Cardiac muscle cell (in vitro differentiated cells and primary cell): ENCODE measurements at regions not wholly inside any gene's neighbourhood (a gene's known extent, or its start where the extent isn't known, plus 50 kb on each side); places are given as distances from the start of the nearest gene placed in this dataset.

Experiments used
- DNase-seq, 2 donors: peaks; one replicate each; pipeline versions ENCODE4 v3.0.0 to v3.0.0-alpha.2; 2010 to 2017; ENCODE audit warnings: low read depth in 1 of 2, low spot score in 1 of 2
- H3K27ac ChIP-seq: fragments of 200-600 bp; sonication (generic); 2 replicates; pipeline ENCODE4 v1.5.1; 2016
- H3K27me3 ChIP-seq: fragments of 200-600 bp; sonication (generic); 2 replicates; pipeline ENCODE4 v1.6.0; 2016; ENCODE audit warnings: control low read depth
- H3K36me3 ChIP-seq: fragments of 200-600 bp; sonication (generic); 2 replicates; pipeline ENCODE4 v1.5.1; 2016; ENCODE audit warnings: control low read depth
- H3K4me1 ChIP-seq: fragments of 200-600 bp; sonication (generic); 2 replicates; pipeline ENCODE4 v1.8.1; 2017; ENCODE audit warnings: low read depth, mild to moderate bottlenecking, mixed run types
- H3K4me3 ChIP-seq: fragments of 200-600 bp; sonication (generic); 2 replicates; pipeline ENCODE4 v1.5.1; 2016; ENCODE audit warnings: mild to moderate bottlenecking
- H3K9me3 ChIP-seq: fragments of 200-600 bp; sonication (generic); 2 replicates; pipeline ENCODE4 v1.5.1; 2017; ENCODE audit warnings: low read depth, mild to moderate bottlenecking, control low read depth
- CTCF ChIP-seq: IDR thresholded peaks from 2 replicates; pipeline ENCODE4 v1.5.1; 2012; ENCODE audit warnings: low read depth, mild to moderate bottlenecking, low read length

- Histone ChIP-seq H3K27ac (no peak overlapping the region), H3K9me3 (no peaks in the 10 kb centered on the region), H3K36me3 (no peaks in the 10 kb centered on the region), H3K4me1 (no peaks in the 10 kb centered on the region), H3K4me3 (no peak overlapping the region), H3K27me3 (no peaks in the 10 kb centered on the region)
- TF ChIP-seq CTCF: no peak
- DNase-seq: no peak
Measured at GRCh38 chrX:7514871-7515599, 327.9 kb upstream of the VCX start.

- Histone ChIP-seq H3K27ac (no peak overlapping the region), H3K27me3 (no peaks in the 10 kb centered on the region), H3K9me3 (no peaks in the 10 kb centered on the region), H3K4me3 (no peak overlapping the region), H3K4me1 (no peaks in the 10 kb centered on the region), H3K36me3 (no peaks in the 10 kb centered on the region)
- no peak for DNase-seq
- TF ChIP-seq CTCF: no peak
Measured at GRCh38 chrX:7512845-7513244, 330.1 kb upstream of the VCX start.

- no peaks in the 10 kb centered on the region for H3K4me1 ChIP-seq
- H3K4me3 ChIP-seq: no peak overlapping the region
- no peak overlapping the region for H3K27ac ChIP-seq
- H3K27me3 ChIP-seq: no peaks in the 10 kb centered on the region
- no peak for DNase-seq
- no peaks in the 10 kb centered on the region for H3K36me3 ChIP-seq
- no peak for TF ChIP-seq CTCF
- H3K9me3 ChIP-seq: no peaks in the 10 kb centered on the region
Measured at GRCh38 chrX:7503251-7503650, 339.7 kb upstream of the VCX start.

GRCh38 chrX:7500386-7500785 is 342.6 kb upstream of the VCX start:
- no peak for TF ChIP-seq CTCF
- H3K4me3 ChIP-seq: no peak overlapping the region
- H3K36me3 ChIP-seq: no peaks in the 10 kb centered on the region
- no peaks in the 10 kb centered on the region for H3K27me3 ChIP-seq
- no peak for DNase-seq
- no peaks in the 10 kb centered on the region for H3K9me3 ChIP-seq
- H3K27ac ChIP-seq: no peak overlapping the region
- no peaks in the 10 kb centered on the region for H3K4me1 ChIP-seq

GRCh38 chrX:7486505-7486904 is 338.6 kb upstream of the PUDP start:
- DNase-seq: no peak
- TF ChIP-seq CTCF: no peak
- Histone ChIP-seq H3K36me3 (no peaks in the 10 kb centered on the region), H3K27ac (no peak overlapping the region), H3K9me3 (no peaks in the 10 kb centered on the region), H3K4me1 (no peaks in the 10 kb centered on the region), H3K27me3 (no peaks in the 10 kb centered on the region), H3K4me3 (no peak overlapping the region)
